ENCODE measurements at regions not wholly inside any gene's neighbourhood (a gene's known extent, or its start where the extent isn't known, plus 50 kb on each side); places are given as distances from the start of the nearest gene placed in this dataset.

DNA sequence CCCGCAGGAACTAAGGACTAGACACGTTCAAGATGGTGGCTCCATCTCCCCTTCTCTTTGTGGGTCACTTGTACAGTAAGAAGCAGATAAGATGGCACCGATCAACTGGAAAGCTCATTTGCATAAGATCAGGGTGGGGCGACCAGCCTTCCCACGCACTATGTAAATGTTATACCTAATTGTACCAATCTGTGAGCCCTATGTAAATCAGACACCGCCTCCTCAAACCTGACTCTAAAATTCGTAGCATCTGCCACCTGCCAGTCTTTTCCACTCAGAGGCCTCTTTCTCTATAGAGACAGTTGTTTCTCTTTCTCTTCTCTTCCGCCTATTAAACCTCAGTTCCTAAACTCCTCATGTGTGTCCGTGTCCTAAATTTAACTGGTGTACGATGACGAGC, 324.5 kb downstream of the PHF14 start:
- TF ChIP-seq, protein P1, sequence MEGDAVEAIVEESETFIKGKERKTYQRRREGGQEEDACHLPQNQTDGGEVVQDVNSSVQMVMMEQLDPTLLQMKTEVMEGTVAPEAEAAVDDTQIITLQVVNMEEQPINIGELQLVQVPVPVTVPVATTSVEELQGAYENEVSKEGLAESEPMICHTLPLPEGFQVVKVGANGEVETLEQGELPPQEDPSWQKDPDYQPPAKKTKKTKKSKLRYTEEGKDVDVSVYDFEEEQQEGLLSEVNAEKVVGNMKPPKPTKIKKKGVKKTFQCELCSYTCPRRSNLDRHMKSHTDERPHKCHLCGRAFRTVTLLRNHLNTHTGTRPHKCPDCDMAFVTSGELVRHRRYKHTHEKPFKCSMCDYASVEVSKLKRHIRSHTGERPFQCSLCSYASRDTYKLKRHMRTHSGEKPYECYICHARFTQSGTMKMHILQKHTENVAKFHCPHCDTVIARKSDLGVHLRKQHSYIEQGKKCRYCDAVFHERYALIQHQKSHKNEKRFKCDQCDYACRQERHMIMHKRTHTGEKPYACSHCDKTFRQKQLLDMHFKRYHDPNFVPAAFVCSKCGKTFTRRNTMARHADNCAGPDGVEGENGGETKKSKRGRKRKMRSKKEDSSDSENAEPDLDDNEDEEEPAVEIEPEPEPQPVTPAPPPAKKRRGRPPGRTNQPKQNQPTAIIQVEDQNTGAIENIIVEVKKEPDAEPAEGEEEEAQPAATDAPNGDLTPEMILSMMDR (IDR thresholded peaks at IDR 0.05 in 2 of 3, conservative IDR thresholded peaks at IDR 0.05 in 1 of 3; ENCODE audit: borderline replicate concordance in 1 of 3, insufficient read depth in 1 of 3, low read depth in 2 of 3, low read length in 2 of 3): no peak
- TF ChIP-seq, protein P2, sequence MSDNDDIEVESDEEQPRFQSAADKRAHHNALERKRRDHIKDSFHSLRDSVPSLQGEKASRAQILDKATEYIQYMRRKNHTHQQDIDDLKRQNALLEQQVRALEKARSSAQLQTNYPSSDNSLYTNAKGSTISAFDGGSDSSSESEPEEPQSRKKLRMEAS (IDR thresholded peaks at IDR 0.05): no peak
- TF ChIP-seq RAD21 (IDR thresholded peaks at IDR 0.05; ENCODE audit: low read depth): no peak

Measured in HCT116 (cell line).